ENCODE measurements at regions not wholly inside any gene's neighbourhood (a gene's known extent, or its start where the extent isn't known, plus 50 kb on each side); places are given as distances from the start of the nearest gene placed in this dataset.

GRCh38 chr16:85431431-85432124, 181.5 kb upstream of the GSE1 start:
- DNase-seq (ENCODE audit: low read depth, low spot score) (no peak), ATAC-seq (no peak)
- CTCF ChIA-PET: no interaction called here
- Histone ChIP-seq H3K27me3 (ENCODE audit: control insufficient read depth, insufficient read depth, low read length) (no peaks in the 10 kb centered on the region), H3K4me1 (ENCODE audit: control insufficient read depth, insufficient read depth, low read length) (peaks cover 4% of the 10 kb centered on the region; the same call in 1 of the 2 replicates), H3K36me3 (ENCODE audit: control insufficient read depth, insufficient read depth, low read length) (no peaks in the 10 kb centered on the region), H3K27ac (ENCODE audit: low read length) (no peak overlapping the region), H3K4me3 (ENCODE audit: low read depth in 2 of 2, low read length in 2 of 2) (no peak overlapping the region), H3K9me3 (ENCODE audit: control insufficient read depth, insufficient read depth, low read depth, low read length) (no peaks in the 10 kb centered on the region)
- intact Hi-C loops (cut with micrococcal nuclease; ENCODE audit: unreplicated experiment) (no loop called here), in situ Hi-C loops (cut with HindIII; ENCODE audit: low pct_unique_long_range_greater_than_20kb, low sequenced_read_pairs) (no loop called here)
- BruUV-seq (replicated peaks): no TSS peak
- TF ChIP-seq TCF7L2 (IDR thresholded peaks at IDR 0.05; ENCODE audit: low read depth, low read length): no peak
- no peak for TF ChIP-seq SIN3A (IDR thresholded peaks at IDR 0.05; ENCODE audit: borderline replicate concordance, insufficient read depth, low read depth, low read length)
- TF ChIP-seq POLR2AphosphoS5 (IDR thresholded peaks at IDR 0.05; ENCODE audit: low read depth, low read length): no peak
- TF ChIP-seq CTCF (IDR thresholded peaks at IDR 0.05): no peak
- no peak for TF ChIP-seq REST (IDR thresholded peaks at IDR 0.05; ENCODE audit: insufficient read depth in 1 of 2, low read depth in 2 of 2, low read length in 1 of 2)
- POLR2A ChIA-PET: no interaction called here

GRCh38 chr16:85432606-85433005, 180.5 kb upstream of the GSE1 start:
- no TSS peak for BruUV-seq (replicated peaks)
- ATAC-seq (no peak), DNase-seq (ENCODE audit: low read depth, low spot score) (no peak)
- CTCF ChIA-PET: no interaction called here
- H3K4me1 ChIP-seq (ENCODE audit: control insufficient read depth, insufficient read depth, low read length): peaks cover 4% of the 10 kb centered on the region; the same call in 1 of the 2 replicates
- intact Hi-C loops (cut with micrococcal nuclease; ENCODE audit: unreplicated experiment) (no loop called here), in situ Hi-C loops (cut with HindIII; ENCODE audit: low pct_unique_long_range_greater_than_20kb, low sequenced_read_pairs) (no loop called here)
- POLR2A ChIA-PET: no interaction called here
- H3K4me3 ChIP-seq (ENCODE audit: low read depth in 2 of 2, low read length in 2 of 2): no peak overlapping the region
- no peak overlapping the region for H3K27ac ChIP-seq (ENCODE audit: low read length)
- H3K9me3 ChIP-seq (ENCODE audit: control insufficient read depth, insufficient read depth, low read depth, low read length): no peaks in the 10 kb centered on the region
- H3K27me3 ChIP-seq (ENCODE audit: control insufficient read depth, insufficient read depth, low read length): no peaks in the 10 kb centered on the region
- TF ChIP-seq TCF7L2 (IDR thresholded peaks at IDR 0.05; ENCODE audit: low read depth, low read length) (no peak), SIN3A (IDR thresholded peaks at IDR 0.05; ENCODE audit: borderline replicate concordance, insufficient read depth, low read depth, low read length) (no peak), CTCF (IDR thresholded peaks at IDR 0.05) (no peak), POLR2AphosphoS5 (IDR thresholded peaks at IDR 0.05; ENCODE audit: low read depth, low read length) (no peak), REST (IDR thresholded peaks at IDR 0.05; ENCODE audit: insufficient read depth in 1 of 2, low read depth in 2 of 2, low read length in 1 of 2) (no peak)
- no peaks in the 10 kb centered on the region for H3K36me3 ChIP-seq (ENCODE audit: control insufficient read depth, insufficient read depth, low read length)
